Germinal center (tissue), 1 donor: ENCODE measurements at regions not wholly inside any gene's neighbourhood (a gene's known extent, or its start where the extent isn't known, plus 50 kb on each side); places are given as distances from the start of the nearest gene placed in this dataset.
"Not testable (repeated sequence)": the region's sequence is repeated elsewhere in the genome, so short reads cannot be mapped to it uniquely, and the experiment has no call there.

Experiments
- DNase-seq: peaks from one replicate; pipeline ENCODE4 v3.0.0; 2012; ENCODE audit warnings: mixed read lengths, low spot score

DNA sequence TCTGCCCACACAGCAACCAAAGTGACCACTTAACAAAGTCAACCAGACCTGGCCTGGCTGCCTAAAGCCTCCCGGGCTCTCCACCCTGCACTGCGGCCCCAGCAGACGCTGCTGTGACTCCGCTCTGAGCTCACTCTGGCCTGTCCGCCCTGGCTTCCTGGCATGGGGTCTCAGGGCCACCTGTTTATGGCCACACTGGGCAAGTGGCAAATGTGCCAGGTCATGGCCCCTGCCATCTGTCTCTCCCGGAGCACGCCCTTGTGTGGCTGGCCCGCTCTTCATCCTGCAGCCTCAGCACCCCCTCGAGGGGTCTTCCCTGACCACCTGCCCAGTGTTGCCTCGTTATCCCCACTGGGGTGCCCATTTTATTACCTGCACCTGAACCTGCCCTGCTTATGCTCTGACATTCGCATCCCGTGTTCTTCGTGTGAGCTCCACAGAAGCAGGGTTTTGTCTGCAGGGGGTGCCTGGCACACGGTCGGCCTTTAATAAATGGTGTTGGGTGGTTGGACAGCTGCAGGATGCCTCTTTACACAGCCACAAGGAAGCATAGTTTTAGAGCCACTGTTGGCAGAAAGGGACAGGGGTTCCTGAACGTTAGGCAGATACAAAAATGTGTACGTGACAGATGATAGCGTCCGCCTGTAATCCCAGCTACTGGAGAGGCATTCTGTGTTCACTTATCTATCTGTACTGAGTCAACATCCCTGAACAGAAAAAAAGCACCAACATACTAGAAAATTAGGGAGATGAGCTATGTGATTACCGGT is 785.6 kb downstream of the TBC1D22A start:
- DNase-seq = no peak

DNA sequence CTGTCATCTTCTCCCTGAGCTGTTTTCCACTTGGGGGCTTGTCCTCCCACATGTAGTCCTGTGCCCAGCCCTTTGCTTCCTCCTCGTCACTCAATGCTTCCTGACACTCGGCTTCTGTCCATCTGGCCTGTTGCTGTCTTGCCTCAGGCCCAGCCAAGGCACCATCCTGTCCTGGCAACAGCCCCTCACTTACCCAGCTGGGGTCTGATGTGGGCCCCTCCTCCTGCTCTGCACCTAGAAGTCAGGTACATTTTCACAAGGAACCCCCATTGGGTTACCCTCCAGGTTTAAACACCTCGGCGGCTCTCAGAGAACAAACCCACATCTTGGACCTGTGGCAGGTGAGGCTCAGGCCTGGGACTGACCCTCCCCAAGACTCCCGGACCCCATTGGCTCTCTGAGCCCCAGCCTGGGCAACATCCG is 784.8 kb downstream of the TBC1D22A start:
- DNase-seq = no peak

DNA sequence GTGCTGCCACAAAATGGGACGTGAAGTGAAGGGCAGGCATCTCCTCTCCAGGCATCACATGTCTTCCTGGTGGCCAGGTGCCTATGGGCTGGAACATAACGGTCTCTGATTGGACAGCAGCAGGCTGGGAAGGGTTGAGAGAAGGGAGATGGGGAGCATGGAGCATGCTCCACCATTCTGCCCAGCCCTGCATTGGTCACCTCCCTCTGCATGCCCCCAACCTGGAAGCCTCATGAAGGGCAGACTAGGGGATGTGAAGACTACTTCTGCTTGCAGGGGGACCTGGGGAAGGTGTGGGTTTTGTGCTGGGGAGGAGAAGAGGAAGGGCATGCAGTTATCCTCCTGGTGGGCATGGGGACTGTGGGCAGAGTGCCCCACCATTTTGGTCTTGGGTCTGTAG is 782.2 kb downstream of the TBC1D22A start:
- DNase-seq = no peak

DNA sequence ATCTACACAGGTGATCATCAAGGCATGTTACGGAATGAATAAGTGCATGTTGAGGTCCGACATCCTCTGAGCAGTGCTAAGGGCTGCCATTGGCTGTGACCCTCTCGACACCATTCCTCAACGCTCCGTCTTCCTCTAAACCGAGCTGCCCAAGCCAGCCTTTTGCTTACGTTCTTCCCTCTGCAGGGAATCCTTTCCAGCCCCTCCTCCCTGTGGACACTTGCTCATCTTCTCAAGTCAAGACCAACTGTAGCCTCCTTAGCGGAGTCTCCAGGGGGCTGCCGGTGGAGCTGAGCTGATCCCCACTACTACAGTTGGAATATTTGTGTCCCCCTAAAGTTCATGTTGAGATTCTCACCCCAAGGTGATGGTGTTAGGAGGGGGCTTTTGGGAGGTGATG is 781.0 kb downstream of the TBC1D22A start:
- DNase-seq = no peak

DNA sequence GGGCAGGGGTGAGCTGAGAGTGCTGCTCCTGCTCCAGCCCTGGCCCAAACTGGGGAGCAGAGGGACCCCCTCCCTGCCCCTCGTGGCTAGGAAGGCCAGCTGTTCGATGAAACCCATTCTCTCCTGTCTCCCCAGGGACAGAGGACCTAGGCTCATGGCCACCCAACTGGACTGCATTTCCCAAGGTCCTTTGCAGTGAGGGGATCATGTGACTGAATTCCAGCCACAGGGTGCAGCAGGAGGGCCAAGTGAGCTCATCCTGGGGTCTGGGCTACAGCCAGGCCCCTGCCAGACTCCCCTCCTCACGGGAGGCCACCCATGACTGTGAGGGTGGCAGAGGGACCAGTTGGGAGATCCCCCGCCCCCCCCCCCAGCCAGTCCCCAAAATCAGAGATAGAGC is 777.6 kb downstream of the TBC1D22A start:
- no peak for DNase-seq

DNA sequence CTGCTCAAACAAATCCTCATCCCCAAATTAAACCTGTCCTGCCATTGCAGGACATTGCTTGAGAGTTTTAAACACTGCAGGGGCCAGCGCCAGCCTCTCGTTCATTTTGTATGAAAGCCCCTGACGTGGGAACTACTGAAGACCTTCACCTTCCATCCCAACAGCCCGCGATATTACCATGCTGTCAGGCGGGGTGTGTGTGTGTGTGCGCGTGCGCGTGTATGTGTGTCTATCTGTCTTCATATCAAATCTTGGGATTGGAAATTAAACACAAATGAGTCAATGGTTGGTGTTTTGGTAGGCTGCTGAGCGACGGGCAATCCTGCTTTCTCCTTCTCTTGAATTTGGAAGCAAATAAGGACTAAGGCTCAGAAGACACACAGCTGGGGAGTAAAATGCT is 776.9 kb downstream of the TBC1D22A start:
- DNase-seq = no peak

DNA sequence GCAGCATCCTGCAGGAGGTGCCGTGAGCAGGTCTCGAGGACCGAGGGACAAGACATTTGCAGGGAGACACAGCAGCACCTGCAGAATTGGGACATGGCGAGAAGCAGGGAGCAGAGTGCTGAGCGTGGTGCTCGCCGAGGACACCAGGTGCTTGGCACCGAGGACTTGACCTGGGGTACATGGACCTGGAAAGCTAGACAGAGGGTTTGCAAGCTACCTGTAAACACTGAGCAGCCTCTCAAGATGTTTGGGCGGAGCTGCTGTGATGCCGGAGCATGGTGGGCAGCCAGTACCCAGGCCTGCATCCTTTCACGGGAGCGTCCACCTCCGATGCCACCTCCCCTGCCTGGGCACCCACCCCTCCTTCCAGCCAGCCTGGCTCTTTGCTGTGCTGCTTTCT is 773.2 kb downstream of the TBC1D22A start:
- DNase-seq = no peak

DNA sequence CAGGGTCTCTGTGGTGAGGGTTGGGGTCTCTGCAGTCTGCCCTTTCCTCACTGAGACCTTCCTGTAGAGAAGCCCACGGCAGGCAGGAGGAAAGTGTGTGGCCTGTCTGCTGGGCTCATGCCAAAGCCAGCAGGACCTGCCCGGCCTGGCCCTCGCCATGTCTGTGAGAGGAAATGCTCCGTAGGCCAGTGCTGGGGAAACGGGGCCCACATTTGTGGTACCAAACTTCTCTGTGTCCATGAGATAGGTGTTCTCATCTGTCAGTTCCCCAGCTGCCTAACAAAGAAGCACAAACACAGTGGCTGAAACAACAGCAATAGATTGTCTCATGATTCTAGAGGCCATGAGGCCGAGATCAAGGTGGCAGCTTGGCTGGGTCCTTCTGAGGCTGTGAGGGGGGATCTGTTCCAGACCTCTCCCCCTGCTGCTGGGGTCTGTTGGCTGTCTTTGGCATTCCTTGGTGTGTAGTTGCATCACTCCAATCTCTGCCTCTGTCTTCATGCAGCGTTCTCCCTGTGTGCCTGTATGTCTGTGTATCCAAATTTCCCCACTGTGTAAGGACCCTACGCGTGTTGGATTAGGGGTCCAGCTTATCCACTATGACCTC is 772.5 kb downstream of the TBC1D22A start:
- DNase-seq = no peak

DNA sequence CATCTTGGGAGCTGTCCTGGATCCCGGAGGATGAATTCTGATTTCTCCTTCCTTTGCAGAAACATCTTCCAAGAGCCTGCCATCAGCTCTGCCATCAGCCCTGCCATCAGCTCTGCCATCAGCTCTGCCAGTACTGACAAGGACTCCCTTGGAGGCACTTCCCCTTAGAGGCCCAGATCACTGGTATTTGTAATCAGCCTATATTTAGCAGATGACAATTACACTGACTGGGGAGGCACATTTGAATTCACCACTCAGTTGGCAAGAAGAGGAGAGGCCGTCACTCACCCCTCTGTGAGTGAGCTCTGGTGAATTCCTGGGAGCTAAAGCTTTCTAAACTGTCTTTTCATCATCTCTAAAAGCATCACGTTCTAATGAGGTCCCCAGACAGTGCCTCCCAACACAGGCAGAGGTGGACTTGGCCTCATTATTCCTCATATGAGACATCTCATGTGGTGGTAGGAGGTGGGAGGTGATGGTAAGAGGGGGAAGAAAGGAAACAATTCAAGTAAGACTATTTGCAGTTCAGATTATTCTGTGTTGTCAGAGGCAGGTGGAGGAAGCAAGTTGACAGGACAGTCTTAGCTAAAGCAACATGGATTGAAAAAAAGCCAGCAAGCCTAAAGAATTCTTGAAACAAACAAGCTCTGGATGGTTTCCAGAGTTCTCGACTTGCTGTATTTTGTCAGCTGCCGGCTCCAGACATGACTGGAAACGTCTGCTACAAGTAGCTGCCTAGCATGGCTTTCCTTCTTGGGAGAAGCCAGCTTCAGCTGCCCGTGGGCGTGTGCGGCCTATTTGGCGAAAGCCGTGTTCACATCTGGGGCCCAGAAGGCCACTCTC is 771.7 kb downstream of the TBC1D22A start:
- no peak for DNase-seq

DNA sequence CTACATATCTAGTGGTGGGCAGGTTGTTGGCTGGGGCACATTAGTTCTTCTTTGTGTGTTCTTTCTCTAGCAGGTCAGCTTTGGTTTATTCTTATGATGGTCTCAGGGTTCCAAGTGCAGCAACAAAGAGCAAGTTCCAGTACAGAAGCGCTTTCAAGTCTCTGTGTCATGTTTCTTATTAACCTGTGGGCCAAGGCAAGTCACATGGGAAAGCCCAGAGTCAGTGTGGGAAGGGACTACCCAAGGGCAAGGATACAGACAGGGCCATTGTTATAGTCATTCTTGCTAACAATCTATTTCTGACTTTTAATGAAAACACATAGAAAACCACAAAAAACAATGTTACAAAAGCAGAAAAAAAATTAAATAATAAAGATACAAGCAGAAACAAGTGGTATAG is 754.6 kb downstream of the TBC1D22A start:
- DNase-seq = no peak

DNA sequence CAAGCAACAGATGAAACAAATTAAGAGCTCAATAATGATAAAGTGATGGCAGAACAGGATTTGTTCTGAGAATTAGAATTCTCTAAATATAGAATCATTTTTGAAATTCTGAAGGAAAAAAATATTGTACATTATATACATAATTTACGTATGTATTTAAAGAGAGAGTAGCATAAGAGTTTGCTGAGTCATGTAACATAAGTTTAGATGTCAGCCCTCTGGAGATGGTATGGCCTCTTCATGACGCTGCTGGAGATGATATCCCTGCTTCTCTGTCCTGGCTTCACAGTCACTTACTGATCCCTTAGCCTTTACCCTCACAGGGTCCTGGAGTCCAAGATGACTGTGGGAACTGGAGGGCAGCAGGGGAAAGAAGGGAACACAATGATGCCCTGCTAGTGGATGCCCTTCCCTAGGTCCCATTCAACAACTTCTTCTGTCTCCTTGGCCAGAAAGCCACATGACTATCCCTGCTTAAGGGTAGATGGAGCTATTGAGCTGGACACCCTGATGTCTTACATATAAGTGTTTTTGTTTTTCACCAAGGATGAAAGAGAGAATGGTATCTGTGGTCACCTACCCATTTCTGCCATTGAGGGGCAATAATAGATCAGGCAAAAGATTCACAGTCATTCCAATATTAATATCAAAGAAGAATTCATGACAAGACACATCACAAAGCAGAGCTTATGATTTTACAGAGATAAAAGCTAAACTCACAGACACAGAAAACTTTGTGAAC is 753.1 kb downstream of the TBC1D22A start:
- DNase-seq = no peak

DNA sequence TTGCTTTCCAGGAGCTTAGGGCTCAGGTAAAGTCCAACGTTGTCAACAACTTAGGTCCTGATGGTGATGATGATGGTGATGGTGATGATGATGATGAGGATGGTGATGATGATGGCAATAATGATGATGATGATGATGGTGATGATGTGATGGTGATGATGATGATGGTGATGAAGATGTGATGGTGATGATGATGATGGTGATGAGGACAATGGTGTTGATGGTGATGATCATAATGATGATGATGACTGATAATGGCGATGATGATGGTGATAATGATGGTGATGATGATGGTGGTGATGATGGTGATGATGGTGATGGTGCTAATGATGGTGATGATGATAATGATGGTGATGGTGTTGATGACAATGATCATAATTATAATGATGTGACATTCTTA is 750.2 kb downstream of the TBC1D22A start:
- no peak for DNase-seq

DNA sequence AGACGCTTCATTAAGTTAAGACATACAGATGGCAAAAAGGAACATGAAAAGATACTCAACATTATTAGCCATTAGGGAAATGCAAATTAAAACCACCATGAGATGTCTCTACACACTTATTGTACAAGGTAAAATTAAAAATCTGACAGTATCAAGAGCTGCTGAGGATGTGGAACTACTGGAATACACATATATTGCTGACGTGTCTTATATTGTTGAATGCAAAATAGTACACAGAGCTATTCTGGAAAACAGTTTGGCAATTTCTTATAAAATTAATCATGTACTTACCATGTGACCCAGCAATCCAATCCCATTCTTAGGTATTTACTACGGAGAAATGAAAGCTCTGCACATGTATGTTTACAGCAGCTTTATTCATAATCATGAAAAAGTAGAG is 742.5 kb downstream of the TBC1D22A start:
- no peak for DNase-seq

DNA sequence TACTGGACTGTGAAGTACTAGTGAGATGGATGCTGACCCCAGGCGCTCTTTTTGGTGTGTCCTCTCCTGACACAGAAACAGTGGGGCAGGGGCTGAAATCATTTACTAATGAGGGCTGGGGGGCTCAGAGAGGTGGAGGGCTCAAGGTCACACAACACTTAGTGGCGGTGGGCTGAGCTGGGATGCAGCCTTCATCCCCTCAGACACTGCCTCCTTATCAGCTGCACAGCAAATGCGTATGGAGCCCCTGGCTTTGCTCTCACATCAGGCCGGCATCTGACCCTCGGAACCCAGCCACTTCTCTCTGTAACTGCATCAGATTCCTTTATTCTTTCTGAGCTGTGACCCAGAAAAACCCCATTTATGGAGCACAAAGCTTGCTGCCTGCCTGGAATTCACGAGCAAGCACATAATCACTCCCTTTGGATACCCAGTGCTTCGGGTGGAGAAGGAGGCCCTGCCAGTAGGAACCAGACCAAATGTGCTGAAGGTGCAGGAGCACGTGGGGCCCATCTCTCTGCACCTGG is 736.6 kb downstream of the TBC1D22A start:
- DNase-seq = no peak

DNA sequence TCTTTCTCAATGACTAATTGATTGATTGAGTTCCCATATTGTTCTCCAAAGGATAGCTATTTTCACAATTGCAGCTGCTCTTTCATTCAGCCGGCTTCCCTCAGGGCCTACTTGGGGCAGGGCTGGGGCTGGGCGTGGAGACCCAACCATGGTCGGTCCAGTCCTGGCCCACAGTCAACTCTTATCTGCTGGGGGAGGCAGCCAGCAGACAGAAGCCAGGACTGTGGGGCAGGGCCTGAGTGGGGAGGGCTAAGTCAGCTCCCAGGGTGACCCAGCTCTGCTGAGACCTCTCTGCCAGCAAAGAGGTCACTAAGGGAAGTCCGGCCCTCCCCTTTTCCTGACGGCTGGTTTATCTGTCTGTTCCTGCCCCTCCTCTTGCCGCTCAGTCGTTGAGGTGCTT is 735.2 kb downstream of the TBC1D22A start:
- DNase-seq = no peak

DNA sequence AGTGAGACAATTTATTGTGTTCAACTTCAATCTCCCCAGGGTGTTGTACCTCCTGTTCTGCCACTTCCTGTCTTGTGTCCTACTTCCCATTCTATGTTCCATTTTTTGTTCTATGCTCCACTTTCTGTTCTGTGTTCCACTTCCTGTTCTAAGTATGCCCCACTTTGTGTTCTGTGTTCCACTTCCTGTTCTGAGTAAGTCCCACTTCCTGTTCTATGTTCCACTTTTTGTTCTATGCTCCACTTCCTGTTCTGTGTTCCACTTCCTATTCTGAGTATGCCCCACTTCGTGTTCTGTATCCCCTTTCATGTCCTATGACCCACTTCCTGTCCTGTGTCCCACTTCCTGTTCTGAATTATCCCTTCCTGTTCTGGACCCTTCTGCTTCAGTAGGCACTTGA is 732.7 kb downstream of the TBC1D22A start:
- peak; percentile 10 for DNase-seq

DNA sequence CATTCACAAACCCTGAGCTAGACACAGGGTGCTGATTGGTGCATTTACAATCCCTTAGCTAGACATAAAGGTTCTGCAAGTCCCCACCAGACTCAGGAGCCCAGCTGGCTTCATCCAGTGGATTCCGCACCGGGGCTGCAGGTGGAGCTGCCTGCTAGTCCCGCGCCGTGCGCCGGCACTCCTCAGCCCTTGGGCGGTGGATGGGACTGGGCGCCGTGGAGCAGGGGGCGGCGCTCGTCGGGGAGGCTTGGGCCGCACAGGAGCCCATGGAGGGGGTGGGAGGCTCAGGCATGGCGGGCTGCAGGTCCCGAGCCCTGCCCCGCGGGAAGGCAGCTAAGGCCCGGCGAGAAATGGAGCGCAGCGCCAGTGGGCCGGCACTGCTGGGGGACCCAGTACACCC is 725.7 kb downstream of the TBC1D22A start:
- DNase-seq = not testable (repeated sequence)

DNA sequence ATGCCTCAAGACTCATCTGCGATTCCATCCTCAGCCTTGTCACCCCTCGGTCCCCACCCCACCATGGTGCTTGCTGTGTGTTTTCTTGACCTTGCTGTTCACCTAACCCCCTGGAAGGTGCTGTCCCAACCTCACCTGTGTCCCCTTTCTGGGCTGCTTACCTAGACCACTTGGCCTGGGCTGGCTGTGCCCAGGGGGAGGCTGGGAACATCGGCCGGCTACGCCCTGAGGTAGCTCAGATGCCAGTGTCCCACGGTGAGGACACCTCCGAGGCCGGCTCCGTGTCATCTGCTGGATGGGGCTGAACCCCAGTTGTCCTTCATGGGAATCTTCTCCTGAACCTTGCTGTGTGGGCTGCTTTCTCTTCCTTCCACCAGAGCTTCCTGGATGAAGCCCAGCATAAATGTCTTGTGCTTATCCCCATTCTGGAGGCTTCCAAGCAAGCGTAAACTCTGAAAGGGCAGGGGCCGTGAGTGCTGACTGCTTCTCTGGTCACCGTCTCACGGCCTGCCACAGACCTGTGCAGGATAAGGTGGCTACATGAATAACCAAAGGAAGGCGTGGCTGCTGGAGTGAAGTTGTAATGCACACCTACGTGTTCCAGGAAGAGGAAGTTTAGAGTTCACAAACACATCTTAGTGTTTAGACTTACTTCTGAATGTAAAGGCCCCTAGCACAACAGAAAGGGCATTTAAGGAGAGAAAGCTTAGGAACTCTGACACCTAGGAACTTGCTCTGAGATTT is 724.3 kb downstream of the TBC1D22A start:
- DNase-seq = no peak

DNA sequence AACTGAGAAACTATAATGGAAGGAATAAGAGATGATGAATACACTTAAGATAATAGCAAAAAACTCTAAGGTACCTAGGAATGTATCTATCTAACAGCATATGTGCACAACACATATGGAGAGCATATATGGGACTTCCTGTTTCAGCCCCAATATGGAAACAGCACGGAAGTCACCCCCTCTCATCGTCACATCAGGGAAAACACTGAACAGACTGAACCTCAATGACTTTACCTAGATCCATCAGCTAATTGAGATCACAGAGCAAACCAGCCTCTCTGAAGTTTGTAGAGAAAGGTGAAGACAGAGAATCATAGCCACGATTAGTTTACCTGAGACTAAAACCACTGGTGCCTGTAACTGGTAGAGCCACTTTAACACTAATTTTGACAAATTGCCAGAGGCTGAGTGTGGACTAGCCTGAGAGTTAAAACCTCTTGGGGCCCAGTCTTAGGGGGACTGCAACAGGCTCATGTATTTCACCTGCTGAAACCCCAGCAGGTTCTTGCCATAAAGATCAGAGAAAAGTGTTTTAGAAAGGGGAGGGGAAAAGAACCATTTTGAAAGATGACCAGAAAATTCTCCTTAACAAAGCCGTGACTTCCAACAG is 722.6 kb downstream of the TBC1D22A start:
- no peak for DNase-seq

DNA sequence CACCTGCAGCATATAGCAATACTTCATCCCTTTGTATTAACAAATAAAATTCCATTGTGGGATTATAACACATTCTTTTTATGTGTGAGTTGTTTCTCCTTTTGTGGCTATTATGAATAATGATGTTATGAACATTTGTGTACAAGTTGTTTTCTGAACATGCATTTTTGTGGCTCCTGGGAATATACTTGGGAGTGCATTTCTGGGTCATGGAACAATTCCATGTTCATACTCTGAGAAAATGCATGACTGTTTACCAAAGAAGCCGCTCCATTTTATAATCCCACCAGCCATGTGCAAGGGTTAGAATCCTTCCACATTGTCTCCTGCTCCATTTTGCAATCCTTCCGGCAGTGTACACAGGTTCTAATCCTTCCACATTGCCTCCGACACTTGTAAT is 713.8 kb downstream of the TBC1D22A start:
- DNase-seq = no peak

DNA sequence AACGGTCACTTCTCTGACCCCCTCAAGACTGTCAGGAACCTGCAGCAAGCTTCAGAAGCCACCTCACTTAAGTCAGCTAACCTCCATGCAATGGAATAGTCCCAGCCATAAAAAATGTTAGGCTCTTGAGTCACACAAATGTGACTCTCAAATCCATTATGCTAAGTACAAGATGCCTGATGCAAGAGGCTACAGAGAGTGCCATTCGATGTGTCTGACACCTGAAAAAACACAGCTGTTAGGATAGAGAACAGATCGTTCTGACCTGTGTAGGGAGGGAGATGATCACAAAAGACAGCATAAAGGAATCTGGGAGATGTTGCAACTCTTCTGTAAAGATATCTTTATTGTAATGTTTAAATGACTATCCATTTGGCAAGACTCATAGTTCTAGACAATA is 712.4 kb downstream of the TBC1D22A start:
- no peak for DNase-seq
